D721Med (cell line): ENCODE measurements at regions not wholly inside any gene's neighbourhood (a gene's known extent, or its start where the extent isn't known, plus 50 kb on each side); places are given as distances from the start of the nearest gene placed in this dataset.

ENCODE experiments used
- DNase-seq: peaks from one replicate; pipeline ENCODE4 v3.0.0; 2011; ENCODE audit warnings: low spot score; ENCODE audit not compliant: insufficient read length
- FAIRE-seq: peaks from 2 replicates; lab custom pipeline; 2011; peaks lifted over from hg19 to GRCh38; lab: Jason Lieb, UNC
- CTCF ChIP-seq: IDR thresholded peaks from 2 replicates; pipeline ENCODE4 v1.5.1; 2012; ENCODE audit warnings: mild to moderate bottlenecking, control low read depth; ENCODE audit not compliant: insufficient read depth; ENCODE audit errors: missing control alignments

- DNase-seq, result no peak
- no peak for FAIRE-seq
- no peak for TF ChIP-seq CTCF
Observed at GRCh38 chr17:77646046-77646430, 312.5 kb upstream of the TNRC6C start.

DNA sequence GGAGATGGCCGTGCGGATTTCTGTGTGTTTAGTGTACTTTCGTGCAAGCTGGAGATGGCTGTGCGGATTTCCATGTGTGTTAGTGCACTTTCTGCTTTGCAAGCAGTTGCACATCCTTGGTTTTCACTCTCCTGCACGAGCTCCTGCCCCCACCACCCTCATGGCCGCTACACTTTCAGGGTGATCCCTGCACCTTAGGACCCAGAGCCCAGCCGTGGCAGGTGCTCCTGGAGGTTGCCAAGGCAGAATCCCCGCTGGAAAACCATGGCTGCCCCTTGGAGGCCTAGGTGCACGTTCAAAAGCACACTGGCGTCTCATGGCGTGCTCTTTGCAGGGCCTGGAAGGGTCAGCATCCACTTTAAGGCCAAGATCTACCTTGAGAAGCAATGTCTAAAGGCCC lies 311.0 kb upstream of the TNRC6C start:
- FAIRE-seq (no peak), DNase-seq (no peak)
- TF ChIP-seq CTCF, result no peak

DNA sequence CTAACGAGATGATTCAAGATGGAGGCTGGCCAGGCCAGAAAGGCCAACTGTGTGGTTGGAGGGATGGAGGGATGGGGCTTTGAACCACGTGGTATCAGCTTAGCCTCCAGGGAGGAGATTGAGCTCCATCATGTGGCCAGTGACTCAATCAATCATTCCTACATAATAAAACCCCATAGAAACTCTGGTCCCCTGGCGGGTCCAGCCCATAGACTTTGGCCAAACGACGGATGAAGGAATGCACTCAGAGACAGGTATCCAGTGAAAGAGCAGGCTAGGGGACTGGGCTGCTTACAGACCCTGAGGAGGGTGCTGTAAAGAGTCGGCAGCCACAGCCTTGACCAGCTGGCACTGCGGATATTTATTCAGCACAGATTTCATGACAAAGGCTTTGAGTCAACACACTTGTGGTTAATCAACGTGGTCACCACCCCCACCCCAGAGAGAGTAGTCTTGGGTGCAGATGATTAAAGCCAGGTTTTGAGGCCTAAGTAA lies 308.7 kb upstream of the TNRC6C start:
- no peak for TF ChIP-seq CTCF
- DNase-seq, result no peak
- no peak for FAIRE-seq

- DNase-seq (no peak), FAIRE-seq (no peak)
- TF ChIP-seq CTCF, result no peak
Observed at GRCh38 chr17:77651988-77652387, 306.5 kb upstream of the TNRC6C start.

GRCh38 chr17:77654296-77654695 lies 304.2 kb upstream of the TNRC6C start:
- no peak for TF ChIP-seq CTCF
- FAIRE-seq (no peak), DNase-seq (no peak)

- DNase-seq (no peak), FAIRE-seq (no peak)
- TF ChIP-seq CTCF, result no peak
Observed at GRCh38 chr17:77654850-77655249, 303.7 kb upstream of the TNRC6C start.

- no peak for TF ChIP-seq CTCF
- no peak for DNase-seq
Observed at GRCh38 chr17:77656054-77656453, 302.4 kb upstream of the TNRC6C start.

More at GRCh38 chr17:77656054-77656453, 302.4 kb upstream of the TNRC6C start:
- FAIRE-seq, result no peak
